LNCAP (cell line): ENCODE measurements at regions not wholly inside any gene's neighbourhood (a gene's known extent, or its start where the extent isn't known, plus 50 kb on each side); places are given as distances from the start of the nearest gene placed in this dataset.

Source experiments
- TF ChIP-seq, protein P1 (sequence below): fragments of 450-650 bp; IDR thresholded peaks from 2 replicates; pipeline ENCODE4 v1.5.1; 2017; ENCODE audit warnings: mild to moderate bottlenecking

DNA sequence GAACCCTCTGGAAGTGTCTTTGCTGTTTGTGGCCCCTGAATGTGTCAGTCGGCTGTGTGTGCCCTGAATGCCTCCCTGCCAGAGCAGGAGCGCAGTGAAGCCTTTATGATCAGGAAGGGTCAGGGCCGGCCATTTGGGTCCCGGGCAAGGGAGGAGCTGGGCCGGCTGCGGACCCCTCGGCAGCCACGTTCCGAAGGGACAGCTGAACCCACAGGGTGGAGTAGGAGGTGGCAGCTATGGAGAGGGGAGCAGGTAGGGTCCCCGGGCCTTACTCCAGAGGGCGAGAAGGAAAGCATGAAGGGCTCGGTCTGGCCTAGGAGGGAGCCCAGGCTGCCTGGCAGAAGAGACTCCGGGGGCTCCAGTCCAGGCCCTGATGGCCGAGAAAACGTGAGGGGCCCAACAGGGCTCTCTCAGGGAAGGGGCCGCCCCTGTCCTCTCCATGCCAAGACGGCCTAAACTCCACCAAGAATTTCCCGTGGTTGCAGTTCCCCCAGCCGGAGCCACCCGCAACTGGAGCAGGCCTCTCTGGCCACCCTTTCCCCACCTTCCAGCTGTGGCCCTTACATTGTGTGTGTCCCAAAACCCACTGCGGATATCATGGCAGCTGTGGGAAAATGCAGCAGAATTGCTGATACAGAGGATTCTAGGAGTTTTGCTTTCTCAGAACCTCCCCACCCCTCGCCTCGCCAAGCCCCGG lies 182.2 kb upstream of the STK26 start:
- TF ChIP-seq, protein P1, sequence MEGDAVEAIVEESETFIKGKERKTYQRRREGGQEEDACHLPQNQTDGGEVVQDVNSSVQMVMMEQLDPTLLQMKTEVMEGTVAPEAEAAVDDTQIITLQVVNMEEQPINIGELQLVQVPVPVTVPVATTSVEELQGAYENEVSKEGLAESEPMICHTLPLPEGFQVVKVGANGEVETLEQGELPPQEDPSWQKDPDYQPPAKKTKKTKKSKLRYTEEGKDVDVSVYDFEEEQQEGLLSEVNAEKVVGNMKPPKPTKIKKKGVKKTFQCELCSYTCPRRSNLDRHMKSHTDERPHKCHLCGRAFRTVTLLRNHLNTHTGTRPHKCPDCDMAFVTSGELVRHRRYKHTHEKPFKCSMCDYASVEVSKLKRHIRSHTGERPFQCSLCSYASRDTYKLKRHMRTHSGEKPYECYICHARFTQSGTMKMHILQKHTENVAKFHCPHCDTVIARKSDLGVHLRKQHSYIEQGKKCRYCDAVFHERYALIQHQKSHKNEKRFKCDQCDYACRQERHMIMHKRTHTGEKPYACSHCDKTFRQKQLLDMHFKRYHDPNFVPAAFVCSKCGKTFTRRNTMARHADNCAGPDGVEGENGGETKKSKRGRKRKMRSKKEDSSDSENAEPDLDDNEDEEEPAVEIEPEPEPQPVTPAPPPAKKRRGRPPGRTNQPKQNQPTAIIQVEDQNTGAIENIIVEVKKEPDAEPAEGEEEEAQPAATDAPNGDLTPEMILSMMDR = no peak

DNA sequence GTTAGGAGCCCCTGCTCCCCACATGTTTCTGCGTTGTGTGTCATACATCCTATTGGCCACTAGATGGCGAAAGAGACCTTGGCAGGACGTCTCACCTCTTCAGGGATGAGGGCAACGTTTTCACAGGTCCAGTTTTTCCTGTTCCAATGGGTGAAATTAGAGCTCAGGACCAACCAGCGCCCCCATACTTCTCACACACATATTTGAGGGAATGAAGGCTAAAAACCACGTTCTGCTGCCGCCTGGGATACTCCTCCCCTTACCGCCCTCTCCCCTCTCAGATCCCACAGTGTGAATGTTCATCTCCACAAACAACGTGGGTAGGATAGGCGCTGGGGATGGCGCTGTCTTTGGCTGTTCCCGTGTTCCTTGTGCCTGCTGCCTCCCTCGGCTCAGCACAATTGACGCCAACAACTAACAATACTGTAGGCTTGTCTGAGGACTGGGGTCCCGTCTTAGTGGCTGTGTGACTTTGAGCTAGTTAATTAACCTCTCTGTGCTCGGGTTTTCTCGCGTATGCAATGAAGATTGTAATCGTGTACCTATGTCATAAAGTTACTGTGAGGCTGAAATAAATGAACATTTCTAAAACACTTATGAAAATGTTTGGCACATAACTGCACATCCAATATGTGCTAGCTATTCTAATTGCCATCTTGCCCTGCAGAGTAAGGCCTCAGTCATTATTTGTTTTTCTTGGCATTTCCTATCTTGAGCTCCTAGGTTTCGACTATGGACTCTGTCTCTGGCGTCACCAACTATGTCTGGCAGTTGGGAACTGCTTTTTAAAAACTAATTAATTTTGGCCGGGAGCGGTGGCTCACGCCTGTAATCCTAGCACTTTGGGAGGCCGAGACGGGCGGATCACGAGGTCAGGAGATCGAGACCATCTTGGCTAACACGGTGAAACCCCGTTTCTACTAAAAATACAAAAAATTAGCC lies 181.3 kb upstream of the STK26 start:
- TF ChIP-seq, protein P1 = peak; percentile 71

DNA sequence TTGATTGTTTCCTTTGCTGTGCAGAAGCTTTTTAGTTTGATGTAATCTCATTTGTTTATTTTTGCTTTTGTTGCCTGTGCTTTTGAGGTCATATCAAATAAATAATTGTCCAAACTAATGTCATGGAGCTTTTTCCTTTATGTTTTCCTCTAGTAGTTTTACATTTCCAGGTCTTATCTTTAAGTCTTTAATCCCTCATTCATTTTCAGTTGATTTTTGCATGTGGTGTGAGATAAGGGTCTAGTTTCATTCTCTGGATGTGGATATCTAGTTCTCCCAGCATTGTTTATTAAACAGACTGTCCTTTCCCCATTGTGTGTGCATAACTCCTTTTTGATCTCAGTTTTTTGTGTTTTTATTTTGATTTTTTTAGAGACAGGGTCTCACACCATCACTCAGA lies 179.1 kb upstream of the STK26 start:
- TF ChIP-seq, protein P1 = no peak

DNA sequence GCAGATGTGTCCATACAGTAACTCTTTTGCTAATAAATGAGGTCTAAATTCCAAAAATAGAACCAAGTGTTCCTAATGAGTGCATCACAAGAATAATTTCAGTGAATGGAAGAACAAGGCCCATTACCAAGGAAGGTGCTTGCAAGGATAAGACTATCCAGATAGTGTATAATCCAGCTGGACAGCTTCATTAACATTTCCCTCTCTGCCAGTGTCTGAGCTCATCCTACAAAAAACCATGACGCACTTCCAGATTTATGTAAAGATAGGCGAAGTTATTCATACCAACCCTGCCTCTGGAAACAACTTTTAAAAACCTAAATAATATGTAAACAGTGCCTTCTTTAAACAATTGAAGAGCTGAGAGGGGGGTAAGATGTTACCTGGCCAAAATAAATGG lies 177.9 kb upstream of the STK26 start:
- TF ChIP-seq, protein P1 = no peak

DNA sequence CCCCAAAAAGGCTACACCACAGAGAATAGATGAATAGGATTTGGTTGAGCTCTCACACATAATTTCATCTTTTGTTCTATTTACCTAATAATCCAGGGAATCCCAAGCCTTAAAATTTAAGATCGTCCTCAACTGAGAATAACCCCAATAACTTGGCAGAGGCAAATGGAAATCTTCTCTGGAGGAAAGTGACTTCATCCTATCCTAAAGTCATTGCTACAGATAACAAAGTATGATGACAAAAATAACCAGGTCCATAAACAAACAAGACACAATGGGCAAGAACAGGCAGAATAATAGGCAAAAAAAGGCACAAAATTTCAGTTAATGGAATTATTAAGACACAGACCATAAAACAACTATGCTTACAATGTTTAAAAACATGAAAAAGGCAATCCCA lies 177.3 kb upstream of the STK26 start:
- TF ChIP-seq, protein P1 = no peak

DNA sequence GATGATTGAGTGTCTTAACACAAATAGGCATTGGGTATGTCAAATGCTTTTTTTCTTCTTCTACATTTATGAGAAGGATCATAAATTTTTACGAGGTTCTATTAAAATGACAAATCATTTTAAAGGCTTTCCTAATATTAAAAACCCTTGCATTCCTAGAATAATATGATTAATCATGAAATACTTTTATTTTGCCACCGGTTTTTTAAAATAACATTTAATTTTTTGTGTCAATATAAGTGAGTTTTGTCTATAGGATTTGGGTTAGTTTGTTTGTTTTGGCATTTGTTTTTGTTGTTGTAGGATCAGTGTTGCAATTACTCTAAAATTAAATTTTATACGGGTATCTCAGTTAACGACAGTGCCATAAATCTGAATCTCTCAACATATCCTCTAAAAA lies 169.7 kb upstream of the STK26 start:
- TF ChIP-seq, protein P1 = no peak

DNA sequence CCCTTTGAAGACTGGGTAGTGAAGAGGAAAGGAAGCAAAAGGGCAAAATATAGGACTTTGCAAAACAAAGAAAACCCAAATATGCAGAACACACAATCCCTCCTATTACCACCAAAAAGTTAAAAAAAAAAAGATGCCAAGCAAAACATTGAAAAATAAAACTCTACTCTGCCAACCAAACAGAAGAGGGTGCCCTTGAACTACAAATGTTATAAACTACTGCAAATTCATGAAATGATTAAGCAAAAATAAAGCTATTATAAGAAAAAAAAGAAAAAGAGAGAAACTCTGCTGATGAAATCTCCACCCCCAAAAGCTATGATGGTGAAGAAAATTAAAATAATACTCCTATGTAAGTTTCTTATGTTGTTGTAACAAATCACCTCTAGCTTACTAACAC lies 168.5 kb upstream of the STK26 start:
- TF ChIP-seq, protein P1 = peak; percentile 54
